Embryonic facial prominence (tissue), 1 donor: ENCODE measurements at regions not wholly inside any gene's neighbourhood (a gene's known extent, or its start where the extent isn't known, plus 50 kb on each side); places are given as distances from the start of the nearest gene placed in this dataset.

Source experiments
- DNase-seq: peaks from one replicate; pipeline ENCODE4 v3.0.0-alpha.2; 2016; ENCODE audit errors: extremely low spot score

- no peak for DNase-seq
Observed at GRCh38 chr4:156103311-156103710, 149.6 kb upstream of the CTSO start.

GRCh38 chr4:156102411-156102810 is 148.7 kb upstream of the CTSO start:
- DNase-seq, result no peak

- no peak for DNase-seq
Observed at GRCh38 chr4:156101571-156101970, 147.9 kb upstream of the CTSO start.

- no peak for DNase-seq
Observed at GRCh38 chr4:156100651-156101050, 147.0 kb upstream of the CTSO start.

- no peak for DNase-seq
Observed at GRCh38 chr4:156098805-156099204, 145.1 kb upstream of the CTSO start.

GRCh38 chr4:156085100-156085499 is 131.4 kb upstream of the CTSO start:
- DNase-seq, result no peak

- no peak for DNase-seq
Observed at GRCh38 chr4:156084373-156084772, 130.7 kb upstream of the CTSO start.

- no peak for DNase-seq
Observed at GRCh38 chr4:156073976-156074375, 120.3 kb upstream of the CTSO start.

- no peak for DNase-seq
Observed at GRCh38 chr4:156060661-156061060, 107.0 kb upstream of the CTSO start.

- DNase-seq, result no peak
Observed at GRCh38 chr4:156053174-156053573, 99.5 kb upstream of the CTSO start.

GRCh38 chr4:156052116-156052515 is 98.5 kb upstream of the CTSO start:
- DNase-seq, result no peak

- no peak for DNase-seq
Observed at GRCh38 chr4:156038772-156039171, 85.1 kb upstream of the CTSO start.

GRCh38 chr4:156036496-156036895 is 82.8 kb upstream of the CTSO start:
- no peak for DNase-seq

- DNase-seq, result no peak
Observed at GRCh38 chr4:156029691-156030090, 76.0 kb upstream of the CTSO start.

GRCh38 chr4:156021298-156021697 is 67.6 kb upstream of the CTSO start:
- no peak for DNase-seq

GRCh38 chr4:156019246-156019645 is 65.6 kb upstream of the CTSO start:
- no peak for DNase-seq

- DNase-seq, result no peak
Observed at GRCh38 chr4:156018383-156018782, 64.7 kb upstream of the CTSO start.

- DNase-seq, result no peak
Observed at GRCh38 chr4:156015781-156016180, 62.1 kb upstream of the CTSO start.

GRCh38 chr4:156006192-156006591 is 52.5 kb upstream of the CTSO start:
- DNase-seq, result no peak
